IMR-90 (cell line): ENCODE measurements at regions not wholly inside any gene's neighbourhood (a gene's known extent, or its start where the extent isn't known, plus 50 kb on each side); places are given as distances from the start of the nearest gene placed in this dataset.

Experiments
- ATAC-seq: fragments of 200-7000 bp; cut with Tn5 transposase; 2 replicates; pipeline ENCODE4 v1.9.1; 2020; ENCODE audit warnings: low read depth, mild to moderate bottlenecking, moderate library complexity
- BruUV-seq: library from RNA; stranded (reverse); fragments of 400-500 nt; replicated peaks from 2 replicates; lab custom pipeline; 2021; lab: Mats Ljungman, UMichigan
- CTCF ChIA-PET: fragments of 300-600 bp; formaldehyde crosslinking; extraction: SDS; loops from one replicate; lab custom pipeline; 2021; ENCODE audit warnings: antibody characterized with exemption; lab: Yijun Ruan, JAX
- POLR2A ChIA-PET: fragments of 300-600 bp; sonication (Branson Sonifier 250); formaldehyde crosslinking; loops from one replicate; lab custom pipeline; 2022; ENCODE audit warnings: antibody characterized with exemption; ENCODE audit not compliant: unreplicated experiment; lab: Charles Lee
- DNase-seq: peaks from one replicate; pipeline ENCODE4 v3.0.0; 2013
- H2AFZ ChIP-seq: replicated peaks from 2 replicates; pipeline ENCODE3; 2013; ENCODE audit warnings: low read length, mild to moderate bottlenecking; ENCODE audit not compliant: poor library complexity
- H2AK5ac ChIP-seq: 2 replicates; pipeline ENCODE4 v1.6.1; 2013; ENCODE audit warnings: low read depth, low read length, inconsistent platforms
- H2AK9ac ChIP-seq: replicated peaks from 2 replicates; pipeline ENCODE3; 2013; ENCODE audit warnings: mild to moderate bottlenecking, low read depth, low read length, moderate library complexity; ENCODE audit not compliant: poor library complexity
- H2BK120ac ChIP-seq: 2 replicates; pipeline ENCODE4 v1.6.1; 2013; ENCODE audit warnings: low read depth, low read length, inconsistent platforms
- H2BK15ac ChIP-seq: 3 replicates; pipeline ENCODE4 v1.6.1; 2013; ENCODE audit warnings: low read depth, low read length, inconsistent platforms
- H2BK20ac ChIP-seq: 2 replicates; pipeline ENCODE4 v1.6.1; 2013; ENCODE audit warnings: low read depth, mild to moderate bottlenecking, inconsistent platforms, low read length, moderate library complexity
- H2BK5ac ChIP-seq: 2 replicates; pipeline ENCODE4 v1.6.1; 2013; ENCODE audit warnings: mild to moderate bottlenecking, low read depth, low read length, inconsistent platforms; ENCODE audit not compliant: poor library complexity, severe bottlenecking
- H3K14ac ChIP-seq: replicated peaks from 2 replicates; pipeline ENCODE4 v1.6.1; 2013; ENCODE audit warnings: low read depth, low read length, inconsistent platforms
- H3K18ac ChIP-seq: 2 replicates; pipeline ENCODE4 v1.6.1; 2013; ENCODE audit warnings: low read depth, low read length, control low read depth
- H3K23ac ChIP-seq: 2 replicates; pipeline ENCODE4 v1.6.1; 2013; ENCODE audit warnings: low read depth, low read length, inconsistent platforms
- H3K27ac ChIP-seq: 2 replicates; pipeline ENCODE4 v1.5.1; 2013; ENCODE audit warnings: mild to moderate bottlenecking, control low read depth, low read length; ENCODE audit not compliant: insufficient read depth
- H3K27me3 ChIP-seq: 2 replicates; pipeline ENCODE4 v1.6.1; 2013; ENCODE audit warnings: low read length; ENCODE audit not compliant: control insufficient read depth, insufficient read depth
- H3K36me3 ChIP-seq: 2 replicates; pipeline ENCODE4 v1.6.1; 2013; ENCODE audit warnings: low read length, mixed read lengths; ENCODE audit not compliant: control insufficient read depth, insufficient read depth
- H3K4ac ChIP-seq: 2 replicates; pipeline ENCODE4 v1.6.1; 2013; ENCODE audit warnings: low read depth, low read length, inconsistent platforms
- H3K4me1 ChIP-seq: 2 replicates; pipeline ENCODE4 v1.6.1; 2013; ENCODE audit warnings: low read length, mixed read lengths; ENCODE audit not compliant: control insufficient read depth, insufficient read depth
- H3K4me2 ChIP-seq: 2 replicates; pipeline ENCODE4 v1.6.1; 2013; ENCODE audit warnings: low read depth, mild to moderate bottlenecking, control low read depth, low read length, moderate library complexity
- H3K4me3 ChIP-seq: 2 replicates; pipeline ENCODE4 v1.5.1; 2013; ENCODE audit warnings: low read depth, mild to moderate bottlenecking, control low read depth, low read length, moderate library complexity; ENCODE audit not compliant: insufficient read depth
- H3K56ac ChIP-seq: 2 replicates; pipeline ENCODE4 v1.6.1; 2013; ENCODE audit warnings: low read length, inconsistent platforms; ENCODE audit not compliant: insufficient read depth; ENCODE audit errors: extremely low read depth
- H3K79me1 ChIP-seq, 2 experiments: 2 replicates each; pipeline ENCODE4 v1.6.1; 2013; ENCODE audit warnings: low read length in 2 of 2, inconsistent platforms in 1 of 2, low read depth in 1 of 2
- H3K9ac ChIP-seq: 2 replicates; pipeline ENCODE4 v1.6.1; 2013; ENCODE audit warnings: low read depth, low read length, control low read depth
- H3K9me1 ChIP-seq: 2 replicates; pipeline ENCODE4 v1.6.1; 2013; ENCODE audit warnings: low read length, inconsistent platforms; ENCODE audit not compliant: insufficient read depth
- H3K9me3 ChIP-seq: 2 replicates; pipeline ENCODE4 v1.6.1; 2013; ENCODE audit warnings: low read length; ENCODE audit not compliant: control insufficient read depth, insufficient read depth
- H4K20me1 ChIP-seq: 2 replicates; pipeline ENCODE4 v1.6.1; 2013; ENCODE audit warnings: low read length, inconsistent platforms; ENCODE audit not compliant: insufficient read depth
- H4K5ac ChIP-seq: 2 replicates; pipeline ENCODE4 v1.6.1; 2013; ENCODE audit warnings: mild to moderate bottlenecking, low read depth, low read length, control low read depth
- H4K8ac ChIP-seq, 2 experiments: 2 replicates each; pipeline ENCODE4 v1.6.1; 2013; ENCODE audit warnings: low read depth in 2 of 2, low read length in 2 of 2, control low read depth in 1 of 2, inconsistent platforms in 1 of 2
- H4K91ac ChIP-seq: 2 replicates; pipeline ENCODE4 v1.6.1; 2013; ENCODE audit warnings: low read depth, low read length, inconsistent platforms; ENCODE audit not compliant: insufficient read depth
- BHLHE40 ChIP-seq: fragments of 150-350 bp; IDR thresholded peaks from 2 replicates; pipeline ENCODE4 v1.6.1; 2016; ENCODE audit warnings: mild to moderate bottlenecking, low read depth, low read length
- CEBPB ChIP-seq: IDR thresholded peaks from 2 replicates; pipeline ENCODE4 v1.6.1; 2012; ENCODE audit warnings: low read depth, low read length, improper control_type of control experiment
- CHD1 ChIP-seq: IDR thresholded peaks from 2 replicates; pipeline ENCODE4 v1.6.1; 2012; ENCODE audit warnings: low read depth, low read length, improper control_type of control experiment
- ELK1 ChIP-seq: fragments of 150-350 bp; IDR thresholded peaks from 2 replicates; pipeline ENCODE4 v1.6.1; 2016; ENCODE audit warnings: low read depth, mild to moderate bottlenecking, low read length, moderate library complexity, borderline replicate concordance
- FOS ChIP-seq: fragments of 150-350 bp; IDR thresholded peaks from 2 replicates; pipeline ENCODE4 v1.6.1; 2016; ENCODE audit warnings: low read depth, low read length
- MAFK ChIP-seq: IDR thresholded peaks from 2 replicates; pipeline ENCODE4 v1.6.1; 2012; ENCODE audit warnings: low read depth, low read length, improper control_type of control experiment
- MAZ ChIP-seq: IDR thresholded peaks from 2 replicates; pipeline ENCODE4 v1.6.1; 2012; ENCODE audit warnings: low read depth, mild to moderate bottlenecking, low read length, improper control_type of control experiment, moderate library complexity, borderline replicate concordance
- MXI1 ChIP-seq: IDR thresholded peaks from 2 replicates; pipeline ENCODE4 v1.6.1; 2012; ENCODE audit warnings: low read depth, mild to moderate bottlenecking, low read length, moderate library complexity, borderline replicate concordance
- NFE2L2 ChIP-seq: fragments of 150-350 bp; IDR thresholded peaks from 2 replicates; pipeline ENCODE4 v1.6.1; 2016; ENCODE audit warnings: low read depth, mild to moderate bottlenecking, low read length
- POLR2A ChIP-seq: IDR thresholded peaks from 2 replicates; pipeline ENCODE4 v1.6.1; 2012; ENCODE audit warnings: mild to moderate bottlenecking, low read depth, low read length
- RCOR1 ChIP-seq: IDR thresholded peaks from 2 replicates; pipeline ENCODE4 v1.6.1; 2012; ENCODE audit warnings: mild to moderate bottlenecking, low read length, improper control_type of control experiment; ENCODE audit not compliant: insufficient replicate concordance
- RFX5 ChIP-seq: IDR thresholded peaks from 2 replicates; pipeline ENCODE4 v1.8.0; 2012; ENCODE audit warnings: low read depth, mild to moderate bottlenecking, low read length, moderate library complexity
- SMC3 ChIP-seq: fragments of 150-350 bp; IDR thresholded peaks from 2 replicates; pipeline ENCODE4 v1.6.1; 2016; ENCODE audit warnings: low read depth, mild to moderate bottlenecking, antibody characterized with exemption, low read length, moderate library complexity
- USF2 ChIP-seq: fragments of 150-350 bp; IDR thresholded peaks from 2 replicates; pipeline ENCODE4 v1.6.1; 2017; ENCODE audit warnings: mild to moderate bottlenecking, antibody characterized with exemption, low read length, low read depth
- WGBS, 2 experiments: methylation state at CpG; one replicate each; pipeline versions ENCODE4 v1.1.5 to v1.1.7; 2013; ENCODE audit warnings: missing lambda C conversion rate in 2 of 2; ENCODE audit not compliant: insufficient read length in 1 of 2; ENCODE audit errors: extremely low coverage in 2 of 2; 5-methylcytosine and 5-hydroxymethylcytosine counted together
- dilution Hi-C: fragments of 300-500 bp; cut with HindIII; formaldehyde crosslinking; loops from one replicate; pipeline ENCODE4 v1.14.3; 2018; ENCODE audit warnings: low sequenced_read_pairs; ENCODE audit not compliant: unreplicated experiment
- in situ Hi-C: fragments of 300-500 bp; cut with MboI; formaldehyde crosslinking; loops from 3 replicates; pipeline ENCODE4 v1.14.3; 2019; ENCODE audit warnings: low sequenced_read_pairs, inconsistent platforms, mixed read lengths
- intact Hi-C: fragments of 100-400 bp; cut with micrococcal nuclease; formaldehyde crosslinking; loops from 2 replicates; pipeline ENCODE4 v1.10.0; 2022
- TF ChIP-seq, protein P1 (sequence below): conservative IDR thresholded peaks from 2 replicates; pipeline ENCODE4 v1.5.1; 2012; ENCODE audit warnings: mild to moderate bottlenecking, low read depth, low read length, improper control_type of control experiment

- Histone ChIP-seq H3K4me1 (no peaks in the 10 kb centered on the region), H2BK20ac (no peak overlapping the region), H2AK9ac (no peak overlapping the region), H2BK120ac (no peak overlapping the region), H3K18ac (no peak overlapping the region), H3K9ac (no peak overlapping the region), H3K4me3 (no peak overlapping the region), H2AK5ac (no peak overlapping the region), H3K14ac (no peak overlapping the region), H3K79me1 (no peaks in the 10 kb centered on the region), H2BK5ac (no peak overlapping the region), H3K36me3 (no peaks in the 10 kb centered on the region), H2AFZ (no peak overlapping the region), H3K27me3 (peaks cover 18% of the 10 kb centered on the region), H3K9me3 (no peaks in the 10 kb centered on the region), H3K4me2 (no peak overlapping the region), H3K23ac (no peak overlapping the region), H3K9me1 (no peaks in the 10 kb centered on the region), H4K20me1 (no peaks in the 10 kb centered on the region), H3K27ac (no peak overlapping the region), H4K8ac (no peak overlapping the region), H3K4ac (no peak overlapping the region), H3K56ac (no peak overlapping the region), H4K5ac (no peak overlapping the region), H2BK15ac (no peak overlapping the region), H4K91ac (no peak overlapping the region)
- in situ Hi-C loops: no loop called here
- POLR2A ChIA-PET: no interaction called here
- DNase-seq: no peak
- WGBS, 2 experiments: no CpG with 5 or more reads among the region's 3 CpGs
- TF ChIP-seq RCOR1: no peak
- TF ChIP-seq CEBPB: no peak
- TF ChIP-seq MAFK: no peak
- no peak for TF ChIP-seq CHD1
- no peak for TF ChIP-seq NFE2L2
- no peak for TF ChIP-seq BHLHE40
- no peak for TF ChIP-seq MAZ
- no peak for TF ChIP-seq POLR2A
- no peak for TF ChIP-seq RFX5
- no peak for TF ChIP-seq FOS
- no peak for TF ChIP-seq SMC3
- no peak for TF ChIP-seq ELK1
- TF ChIP-seq, protein P1, sequence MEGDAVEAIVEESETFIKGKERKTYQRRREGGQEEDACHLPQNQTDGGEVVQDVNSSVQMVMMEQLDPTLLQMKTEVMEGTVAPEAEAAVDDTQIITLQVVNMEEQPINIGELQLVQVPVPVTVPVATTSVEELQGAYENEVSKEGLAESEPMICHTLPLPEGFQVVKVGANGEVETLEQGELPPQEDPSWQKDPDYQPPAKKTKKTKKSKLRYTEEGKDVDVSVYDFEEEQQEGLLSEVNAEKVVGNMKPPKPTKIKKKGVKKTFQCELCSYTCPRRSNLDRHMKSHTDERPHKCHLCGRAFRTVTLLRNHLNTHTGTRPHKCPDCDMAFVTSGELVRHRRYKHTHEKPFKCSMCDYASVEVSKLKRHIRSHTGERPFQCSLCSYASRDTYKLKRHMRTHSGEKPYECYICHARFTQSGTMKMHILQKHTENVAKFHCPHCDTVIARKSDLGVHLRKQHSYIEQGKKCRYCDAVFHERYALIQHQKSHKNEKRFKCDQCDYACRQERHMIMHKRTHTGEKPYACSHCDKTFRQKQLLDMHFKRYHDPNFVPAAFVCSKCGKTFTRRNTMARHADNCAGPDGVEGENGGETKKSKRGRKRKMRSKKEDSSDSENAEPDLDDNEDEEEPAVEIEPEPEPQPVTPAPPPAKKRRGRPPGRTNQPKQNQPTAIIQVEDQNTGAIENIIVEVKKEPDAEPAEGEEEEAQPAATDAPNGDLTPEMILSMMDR: no peak
- no peak for TF ChIP-seq MXI1
- TF ChIP-seq USF2: no peak
- CTCF ChIA-PET: no interaction called here
- no peak for ATAC-seq
- no TSS peak for BruUV-seq
- dilution Hi-C loops: no loop called here
- intact Hi-C loops: no loop called here
Observed at GRCh38 chr20:10137533-10137932, 81.1 kb upstream of the SNAP25 start.
